GM10266 (cell line): ENCODE measurements at regions not wholly inside any gene's neighbourhood (a gene's known extent, or its start where the extent isn't known, plus 50 kb on each side); places are given as distances from the start of the nearest gene placed in this dataset.

Experiments
- DNase-seq: peaks from one replicate; pipeline ENCODE4 v3.0.0; 2012; ENCODE audit errors: extremely low spot score
- TF ChIP-seq, protein P1 (sequence below): IDR thresholded peaks from 2 replicates; pipeline ENCODE4 v1.5.1; 2012; ENCODE audit warnings: mild to moderate bottlenecking, low read depth; ENCODE audit not compliant: control insufficient read depth, insufficient read depth; ENCODE audit errors: missing control alignments

DNA sequence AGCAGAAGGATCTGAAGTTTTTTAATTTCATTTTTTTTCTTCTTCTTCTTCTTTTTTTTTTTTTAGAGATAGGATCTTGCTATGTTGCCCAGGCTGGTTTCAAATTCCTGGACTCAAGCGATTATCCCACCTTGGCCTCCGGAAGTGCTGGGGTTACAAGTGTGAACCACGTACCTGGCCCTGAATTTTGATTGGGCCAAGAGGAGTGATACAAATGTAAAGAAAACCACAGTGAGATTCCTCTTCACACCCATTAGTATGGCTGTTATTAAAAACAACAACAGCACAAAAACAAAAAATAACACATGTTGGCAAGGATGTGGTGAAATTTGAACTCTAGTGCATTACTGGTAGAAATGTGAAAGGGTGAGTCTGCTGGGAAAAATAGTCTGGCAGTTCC lies 79.1 kb downstream of the KLF4 start:
- TF ChIP-seq, protein P1, sequence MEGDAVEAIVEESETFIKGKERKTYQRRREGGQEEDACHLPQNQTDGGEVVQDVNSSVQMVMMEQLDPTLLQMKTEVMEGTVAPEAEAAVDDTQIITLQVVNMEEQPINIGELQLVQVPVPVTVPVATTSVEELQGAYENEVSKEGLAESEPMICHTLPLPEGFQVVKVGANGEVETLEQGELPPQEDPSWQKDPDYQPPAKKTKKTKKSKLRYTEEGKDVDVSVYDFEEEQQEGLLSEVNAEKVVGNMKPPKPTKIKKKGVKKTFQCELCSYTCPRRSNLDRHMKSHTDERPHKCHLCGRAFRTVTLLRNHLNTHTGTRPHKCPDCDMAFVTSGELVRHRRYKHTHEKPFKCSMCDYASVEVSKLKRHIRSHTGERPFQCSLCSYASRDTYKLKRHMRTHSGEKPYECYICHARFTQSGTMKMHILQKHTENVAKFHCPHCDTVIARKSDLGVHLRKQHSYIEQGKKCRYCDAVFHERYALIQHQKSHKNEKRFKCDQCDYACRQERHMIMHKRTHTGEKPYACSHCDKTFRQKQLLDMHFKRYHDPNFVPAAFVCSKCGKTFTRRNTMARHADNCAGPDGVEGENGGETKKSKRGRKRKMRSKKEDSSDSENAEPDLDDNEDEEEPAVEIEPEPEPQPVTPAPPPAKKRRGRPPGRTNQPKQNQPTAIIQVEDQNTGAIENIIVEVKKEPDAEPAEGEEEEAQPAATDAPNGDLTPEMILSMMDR = no peak
- no peak for DNase-seq

DNA sequence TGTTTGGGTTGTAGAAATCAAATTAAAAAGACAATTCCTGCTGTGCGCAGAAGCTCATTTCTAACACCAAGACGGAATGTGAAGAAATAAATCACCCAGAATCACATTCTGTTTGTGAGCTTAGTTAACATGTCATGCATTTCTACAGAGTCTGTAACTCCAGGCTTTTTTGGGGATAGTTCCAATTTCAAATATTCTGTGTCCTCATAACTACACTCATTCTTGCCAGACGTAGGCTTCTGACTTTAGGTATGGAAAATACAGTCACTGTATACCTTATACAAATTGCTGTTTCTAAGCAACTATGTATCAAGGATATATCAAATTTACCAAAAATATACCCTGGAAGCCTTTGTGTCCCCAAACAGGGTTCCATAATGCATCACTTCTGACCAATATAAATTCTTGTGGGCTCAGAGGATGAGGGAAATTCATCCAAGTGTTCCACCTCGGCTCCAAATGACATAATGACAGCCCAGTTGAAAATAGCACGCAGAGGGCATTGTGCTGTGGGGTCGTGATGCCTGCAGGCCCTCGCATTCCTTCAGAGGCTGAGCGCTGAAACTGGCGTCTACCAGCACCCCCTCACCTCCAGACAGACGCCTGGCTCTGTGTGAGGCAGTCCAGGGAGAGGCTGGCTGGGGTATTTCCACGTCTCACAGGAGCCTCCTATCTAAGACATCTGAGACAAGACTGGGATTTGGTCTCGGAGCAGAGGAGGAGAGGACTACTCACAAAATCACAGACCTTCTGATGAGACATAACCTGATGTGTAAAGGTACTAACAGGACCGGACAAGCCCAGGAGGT lies 79.8 kb downstream of the KLF4 start:
- DNase-seq = no peak

DNA sequence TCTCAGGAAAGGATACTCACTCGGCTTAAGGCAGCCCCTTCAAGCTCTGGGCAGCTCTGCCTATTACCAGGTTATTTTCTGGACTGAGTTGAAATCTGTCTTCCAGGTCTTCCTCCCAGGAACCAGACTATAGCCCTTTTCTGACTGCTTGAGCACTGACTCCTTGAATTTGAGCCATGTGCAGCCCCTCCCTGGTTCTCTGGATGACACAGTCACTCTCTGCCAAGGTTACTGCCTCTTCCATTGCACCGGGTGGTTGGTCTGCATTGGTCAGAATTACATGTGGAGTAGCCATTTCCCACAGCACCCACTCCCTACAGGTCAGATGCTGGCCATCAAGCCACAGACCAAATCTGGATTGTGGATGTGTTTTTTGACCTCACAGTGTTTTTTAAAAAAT lies 81.9 kb downstream of the KLF4 start:
- no peak for DNase-seq
- TF ChIP-seq, protein P1 = no peak

More for the DNA sequence above, 79.8 kb downstream of the KLF4 start:
- TF ChIP-seq, protein P1 = no peak

DNA sequence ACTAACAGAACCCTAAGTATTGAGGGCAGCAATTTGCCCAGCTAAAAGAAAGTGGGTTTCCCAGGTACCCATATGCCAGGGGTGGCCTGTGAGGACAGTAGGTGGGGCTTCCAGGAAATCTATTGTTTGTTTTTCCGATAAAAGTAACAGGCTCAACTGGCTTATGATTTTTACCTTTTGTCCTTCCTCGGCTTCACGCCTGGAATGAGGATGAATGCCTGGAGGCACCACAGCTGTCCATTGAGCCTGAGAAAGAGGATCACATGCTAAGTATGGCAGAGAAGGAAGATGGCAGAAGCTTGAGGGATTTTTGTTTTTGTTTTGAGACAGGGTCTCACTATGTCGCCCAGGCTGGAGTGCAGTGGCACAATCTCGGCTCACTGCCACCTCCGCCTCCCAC lies 84.1 kb downstream of the KLF4 start:
- TF ChIP-seq, protein P1 = no peak
- no peak for DNase-seq

DNA sequence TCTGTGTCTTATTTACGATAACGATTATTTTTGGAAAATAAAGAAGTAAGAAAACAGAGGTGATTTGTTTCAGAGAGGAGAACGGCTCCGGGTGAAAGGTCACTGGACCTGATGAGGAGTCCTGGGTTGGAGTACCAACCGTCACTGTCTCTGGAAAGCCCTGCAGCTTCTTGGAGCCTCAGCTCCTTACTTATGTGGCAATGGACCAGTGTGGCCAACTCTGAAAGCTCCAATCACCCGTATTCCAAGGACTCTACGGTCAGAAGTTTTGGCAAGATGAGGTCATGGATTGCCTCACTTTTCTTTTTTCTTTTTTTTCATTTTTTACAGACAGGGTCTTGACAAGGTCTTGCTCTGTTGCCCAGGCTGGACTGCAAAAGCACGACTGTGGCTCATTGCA lies 84.8 kb downstream of the KLF4 start:
- TF ChIP-seq, protein P1 = no peak
- DNase-seq = no peak

DNA sequence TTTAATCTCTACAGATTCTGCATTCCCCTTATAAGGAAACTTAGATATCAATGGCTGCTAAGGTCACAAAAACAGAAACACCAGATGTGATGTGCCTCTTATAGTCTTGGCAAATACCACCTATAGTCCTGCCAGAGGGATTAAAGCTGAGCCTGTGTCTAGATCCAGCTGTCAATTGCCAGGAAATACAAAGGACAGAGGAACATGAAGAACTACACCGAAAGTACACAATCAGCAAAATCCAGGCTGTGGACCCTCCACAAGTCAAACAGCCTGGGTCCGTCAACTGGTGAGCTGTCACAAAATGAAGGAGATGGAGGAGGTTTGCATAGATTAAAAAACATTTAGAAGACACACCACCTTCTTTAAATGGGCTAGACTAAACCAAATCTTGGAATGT lies 85.4 kb downstream of the KLF4 start:
- no peak for DNase-seq
- TF ChIP-seq, protein P1 = no peak
